Stimulated activated CD4-positive, alpha-beta T cell treated with anti-CD3 and anti-CD28 coated beads, Interleukin-1b, Interleukin-23, amount 100 ng/mL, for 4 hours (primary cell): ENCODE measurements at regions not wholly inside any gene's neighbourhood (a gene's known extent, or its start where the extent isn't known, plus 50 kb on each side); places are given as distances from the start of the nearest gene placed in this dataset.
A peak's percentile ranks its signal among the peaks of the same experiment; 100 is the strongest.
"Not testable (repeated sequence)": the region's sequence is repeated elsewhere in the genome, so short reads cannot be mapped to it uniquely, and the experiment has no call there.

Experiments
- DNase-seq, 2 donors: peaks; one replicate each; pipeline ENCODE4 v3.0.0-alpha.2; 2020; ENCODE audit warnings: low read depth in 2 of 2

GRCh38 chr3:109656225-109656624 lies 318.9 kb upstream of the DPPA4 start:
- DNase-seq, result no peak

- no peak for DNase-seq
Measured at GRCh38 chr3:109678600-109678999, 341.3 kb upstream of the DPPA4 start.

DNA sequence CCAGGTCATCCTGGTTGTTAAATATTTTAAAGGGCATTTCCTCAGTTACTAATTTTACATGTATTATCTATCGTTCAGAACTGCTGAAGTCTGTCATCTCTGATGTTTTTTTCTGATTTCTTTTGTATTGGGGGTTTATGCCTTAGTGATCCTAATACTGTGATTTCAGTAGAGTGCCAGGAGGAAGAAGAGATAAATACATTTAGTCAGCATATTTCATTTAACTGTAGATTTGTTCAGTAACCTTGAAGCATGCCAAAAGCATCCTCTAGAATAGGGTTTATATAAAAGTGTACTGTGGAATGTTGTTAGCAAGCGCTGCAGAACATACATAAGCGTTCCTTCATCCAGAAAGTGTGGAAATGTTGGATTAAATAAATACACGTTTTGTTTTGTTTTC lies 342.3 kb upstream of the DPPA4 start:
- DNase-seq, result no peak

DNA sequence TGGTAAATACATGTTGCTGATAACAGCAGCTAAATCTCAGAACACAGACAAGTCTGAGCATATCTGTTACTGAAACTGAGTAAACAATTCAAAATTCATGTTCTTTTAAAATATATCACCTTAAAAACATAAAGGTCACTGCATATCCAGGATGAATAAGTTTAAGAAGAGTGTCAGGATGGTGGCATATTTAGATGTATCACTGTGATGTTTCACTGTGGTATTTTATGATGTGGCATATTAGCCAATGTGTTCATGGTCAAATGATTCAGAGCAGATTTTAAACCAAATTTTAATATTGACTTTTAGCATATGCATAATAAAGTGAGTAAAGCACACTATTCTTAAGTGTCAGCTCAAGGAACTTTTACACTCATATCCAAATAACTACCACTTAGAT lies 346.4 kb upstream of the DPPA4 start:
- DNase-seq, result no peak

- no peak for DNase-seq
Measured at GRCh38 chr3:109685084-109686079, 348.0 kb upstream of the DPPA4 start.

DNA sequence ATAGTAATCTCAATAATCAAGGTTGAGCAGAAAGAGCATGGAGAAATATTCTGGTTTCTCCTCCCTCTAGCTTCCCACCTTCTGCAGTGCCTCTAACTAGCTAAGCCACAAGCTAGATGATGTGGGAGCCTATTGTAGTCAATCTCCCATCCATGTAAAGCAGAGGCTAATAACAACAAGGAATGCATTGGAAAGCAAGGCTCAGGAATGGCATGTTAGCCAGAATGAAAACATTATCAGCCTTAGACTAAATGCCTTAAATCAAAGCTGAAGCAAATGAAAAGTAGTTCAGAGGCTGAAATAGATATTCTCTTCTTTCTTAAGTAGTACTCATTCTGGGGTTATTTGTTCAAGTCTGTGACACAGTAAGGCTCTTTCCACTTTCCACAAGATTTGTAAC lies 350.3 kb upstream of the DPPA4 start:
- DNase-seq, result no peak

GRCh38 chr3:109696932-109697331 lies 359.6 kb upstream of the DPPA4 start:
- DNase-seq, result no peak

DNA sequence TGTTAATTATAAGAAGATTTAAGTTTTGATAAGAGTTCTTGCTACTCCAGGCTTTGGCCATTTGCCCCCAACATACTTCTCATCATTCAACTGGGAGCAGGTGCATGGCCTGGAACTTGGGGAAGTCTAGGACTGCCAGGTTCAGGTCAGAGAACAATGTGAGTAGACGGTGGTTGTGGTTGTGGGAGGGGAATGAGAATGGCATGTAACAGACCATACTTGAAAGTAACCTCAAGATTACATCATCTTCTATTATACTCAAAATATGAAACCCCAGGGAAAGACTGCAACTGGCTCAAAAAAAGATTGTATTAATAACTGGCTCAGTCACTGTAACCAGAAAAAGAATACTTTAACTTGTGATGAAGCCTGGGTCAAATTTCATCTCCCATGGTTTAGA lies 364.9 kb upstream of the DPPA4 start:
- DNase-seq, result no peak

DNA sequence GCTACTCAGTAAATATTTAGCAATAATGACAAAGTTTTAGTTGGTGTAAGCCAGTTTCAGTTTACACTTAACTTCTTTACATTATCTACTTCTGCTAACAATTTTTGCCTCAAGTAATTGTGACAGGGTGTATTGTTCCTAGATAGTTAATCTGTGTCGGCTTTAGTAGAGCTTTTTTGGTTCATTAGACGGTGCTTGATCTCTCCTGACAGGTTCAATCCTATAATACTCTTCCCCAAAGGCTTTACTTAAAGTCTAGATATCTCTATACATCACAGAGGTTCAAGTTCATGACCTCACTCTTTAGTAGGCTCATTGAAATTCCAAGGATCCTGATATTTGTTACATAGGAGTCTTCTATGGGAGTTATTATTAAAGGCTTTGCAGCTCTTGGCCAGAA lies 365.6 kb upstream of the DPPA4 start:
- DNase-seq, result no peak

DNA sequence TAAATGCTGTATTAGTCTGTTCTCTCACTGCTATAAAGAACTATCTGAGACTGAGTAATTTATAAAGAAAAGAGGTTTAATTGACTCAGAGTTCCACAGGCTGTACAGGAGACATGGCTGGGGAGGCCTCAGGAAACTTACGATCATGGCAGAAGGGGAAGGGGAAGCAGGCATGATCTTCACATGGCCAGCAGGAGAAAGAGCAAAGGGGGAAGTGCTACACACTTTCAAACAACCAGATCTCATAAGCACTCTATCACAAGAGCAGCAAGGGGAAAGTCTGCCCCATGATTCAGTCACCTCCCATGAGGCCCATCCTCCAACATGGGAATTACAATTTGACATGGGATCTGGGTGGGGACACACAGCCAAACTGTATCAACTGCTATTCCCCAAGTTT lies 367.8 kb upstream of the DPPA4 start:
- DNase-seq, result not testable (repeated sequence)

DNA sequence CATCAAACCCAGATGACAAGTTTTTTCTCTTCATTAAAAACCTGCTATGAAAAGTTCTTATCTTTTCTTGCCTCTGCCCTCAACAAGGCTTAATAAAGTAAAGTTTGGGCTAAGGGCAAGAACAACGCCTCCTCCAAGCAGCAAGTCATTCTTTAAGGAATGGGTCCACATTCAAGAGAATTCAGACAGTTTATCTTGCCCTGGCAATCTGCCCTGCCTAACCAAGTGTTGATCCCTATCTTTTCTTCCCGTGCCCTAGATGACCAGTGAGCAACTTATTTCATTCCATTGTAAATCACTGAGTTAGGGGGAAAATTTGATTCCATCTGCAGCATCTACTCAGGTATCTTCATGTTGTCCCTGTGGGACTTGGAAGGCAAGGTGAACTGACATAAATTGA lies 370.3 kb upstream of the DPPA4 start:
- no peak for DNase-seq

GRCh38 chr3:109713288-109713687 lies 375.9 kb upstream of the DPPA4 start:
- DNase-seq, result no peak

- DNase-seq, result no peak
Measured at GRCh38 chr3:109715707-109716106, 378.4 kb upstream of the DPPA4 start.

GRCh38 chr3:109718850-109719249 lies 381.5 kb upstream of the DPPA4 start:
- no peak for DNase-seq

DNA sequence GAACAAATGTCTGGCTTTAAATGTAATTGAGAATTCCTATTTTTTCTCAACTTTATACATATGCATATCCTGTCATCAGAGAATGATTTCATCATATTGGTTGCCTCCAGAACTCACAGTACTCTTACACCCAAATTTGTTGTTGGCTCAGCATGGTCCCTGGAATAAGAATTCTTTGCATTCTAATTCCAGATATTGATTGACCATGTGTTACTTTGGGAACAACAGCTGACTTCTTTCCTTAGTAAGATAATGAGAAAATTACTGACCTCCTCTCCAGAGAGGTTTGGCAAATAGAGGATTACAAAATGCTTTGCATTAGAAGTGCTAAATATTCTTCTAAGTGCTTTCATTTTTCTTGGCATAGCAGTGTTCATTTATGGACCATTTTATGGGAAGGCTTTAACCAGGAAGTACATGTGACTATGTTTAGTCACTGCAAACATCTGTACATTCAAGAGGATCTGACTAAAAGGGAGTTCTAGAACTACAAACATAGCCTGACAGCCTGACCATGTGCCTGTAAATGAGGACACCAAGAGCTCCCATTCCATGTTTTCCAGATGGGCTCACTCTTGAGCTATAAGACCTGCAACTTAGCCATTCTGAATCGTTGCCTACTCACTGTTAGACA lies 391.6 kb upstream of the DPPA4 start:
- no peak for DNase-seq

- DNase-seq, result peak; percentile 6 to 61
Measured at GRCh38 chr3:109731639-109732473, 394.5 kb upstream of the DPPA4 start.

- no peak for DNase-seq
Measured at GRCh38 chr3:109743981-109744380, 406.6 kb upstream of the DPPA4 start.

DNA sequence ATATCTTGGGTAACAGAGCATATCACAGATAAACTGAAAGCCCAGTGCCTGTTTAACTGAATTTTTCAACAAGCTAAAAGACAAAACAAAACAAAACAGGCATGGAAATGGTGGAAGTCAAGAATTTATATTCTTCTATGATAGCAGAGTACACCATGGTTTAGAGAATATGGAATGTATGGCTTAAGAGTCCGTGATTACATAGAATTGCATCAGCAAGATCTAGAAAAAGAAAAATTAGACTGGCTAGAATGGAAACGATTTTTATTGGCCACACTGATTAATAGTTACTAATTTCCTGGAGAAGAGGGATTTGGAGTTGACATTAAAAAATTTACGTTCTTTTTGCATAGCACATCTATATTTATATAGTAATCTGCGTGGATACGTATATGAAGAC lies 435.2 kb upstream of the DPPA4 start:
- DNase-seq, result no peak

DNA sequence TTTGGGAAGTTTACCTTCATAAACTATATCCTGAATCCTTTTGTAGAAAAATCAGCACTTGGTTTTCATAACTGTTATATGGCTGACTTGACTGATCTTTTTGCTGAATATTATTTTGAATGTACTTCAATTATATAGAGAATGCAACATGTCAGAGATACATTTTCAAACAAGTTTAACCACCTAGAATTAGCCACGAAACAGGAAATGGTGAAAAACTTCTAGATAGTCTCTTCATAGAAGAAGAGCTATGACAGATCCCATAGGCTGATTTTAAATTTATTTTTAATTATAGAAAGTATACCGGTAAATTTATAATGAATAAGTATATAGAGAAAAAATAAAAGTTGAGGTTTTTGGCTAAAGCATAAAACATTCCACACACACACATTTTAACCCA lies 436.8 kb upstream of the DPPA4 start:
- DNase-seq, result no peak

DNA sequence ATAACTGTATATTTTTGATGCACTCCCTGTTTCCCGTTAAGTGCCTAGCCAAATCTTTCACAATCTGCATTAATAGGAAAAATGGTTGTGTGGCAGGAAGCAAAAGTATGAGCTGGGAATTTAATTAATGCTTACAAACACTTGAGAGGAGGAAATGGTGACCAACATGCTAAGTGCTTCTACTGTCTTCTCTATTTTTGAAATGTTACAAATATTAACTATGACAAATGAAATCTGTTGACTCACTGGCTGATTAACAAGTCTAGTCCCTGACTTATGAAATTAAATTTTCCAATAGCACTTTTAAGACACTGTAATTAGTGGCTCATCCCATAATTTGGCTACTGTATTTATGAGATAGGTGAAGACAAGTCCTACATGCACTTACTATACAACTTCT lies 446.9 kb upstream of the DPPA4 start:
- no peak for DNase-seq

- no peak for DNase-seq
Measured at GRCh38 chr3:109784852-109785631, 447.7 kb upstream of the DPPA4 start.

GRCh38 chr3:109803274-109803673 lies 465.9 kb upstream of the DPPA4 start:
- DNase-seq, result no peak
